ENCODE measurements at regions not wholly inside any gene's neighbourhood (a gene's known extent, or its start where the extent isn't known, plus 50 kb on each side); places are given as distances from the start of the nearest gene placed in this dataset.

GRCh38 chr13:61142506-61142905, 273.1 kb downstream of the PCDH20 start:
- DNase-seq = no peak
- no peak overlapping the region for H3K4me3 ChIP-seq
- H3K9me3 ChIP-seq = peaks cover 0 to 8% (median 0%) of the 10 kb centered on the region in 12 donors
- peaks cover 0 to 6% (median 0%) of the 10 kb centered on the region in 12 donors for H3K4me1 ChIP-seq
- no peak overlapping the region for H3K27ac ChIP-seq
- no peaks in the 10 kb centered on the region for H3K36me3 ChIP-seq
- no peak for ATAC-seq
- TF ChIP-seq, protein P1, sequence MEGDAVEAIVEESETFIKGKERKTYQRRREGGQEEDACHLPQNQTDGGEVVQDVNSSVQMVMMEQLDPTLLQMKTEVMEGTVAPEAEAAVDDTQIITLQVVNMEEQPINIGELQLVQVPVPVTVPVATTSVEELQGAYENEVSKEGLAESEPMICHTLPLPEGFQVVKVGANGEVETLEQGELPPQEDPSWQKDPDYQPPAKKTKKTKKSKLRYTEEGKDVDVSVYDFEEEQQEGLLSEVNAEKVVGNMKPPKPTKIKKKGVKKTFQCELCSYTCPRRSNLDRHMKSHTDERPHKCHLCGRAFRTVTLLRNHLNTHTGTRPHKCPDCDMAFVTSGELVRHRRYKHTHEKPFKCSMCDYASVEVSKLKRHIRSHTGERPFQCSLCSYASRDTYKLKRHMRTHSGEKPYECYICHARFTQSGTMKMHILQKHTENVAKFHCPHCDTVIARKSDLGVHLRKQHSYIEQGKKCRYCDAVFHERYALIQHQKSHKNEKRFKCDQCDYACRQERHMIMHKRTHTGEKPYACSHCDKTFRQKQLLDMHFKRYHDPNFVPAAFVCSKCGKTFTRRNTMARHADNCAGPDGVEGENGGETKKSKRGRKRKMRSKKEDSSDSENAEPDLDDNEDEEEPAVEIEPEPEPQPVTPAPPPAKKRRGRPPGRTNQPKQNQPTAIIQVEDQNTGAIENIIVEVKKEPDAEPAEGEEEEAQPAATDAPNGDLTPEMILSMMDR (IDR thresholded peaks at IDR 0.05) = no peak
- no peak for TF ChIP-seq POLR2A (IDR thresholded peaks at IDR 0.05)
- no peaks in the 10 kb centered on the region for H3K27me3 ChIP-seq
- intact Hi-C loops (cut with DNase I) = no loop called here

GRCh38 chr13:61138857-61139256, 276.8 kb downstream of the PCDH20 start:
- H3K9me3 ChIP-seq = no peaks in the 10 kb centered on the region
- no peak for ATAC-seq
- peaks cover 0 to 6% (median 0%) of the 10 kb centered on the region in 12 donors for H3K4me1 ChIP-seq
- intact Hi-C loops (cut with DNase I) = no loop called here
- no peaks in the 10 kb centered on the region for H3K27me3 ChIP-seq
- no peak overlapping the region for H3K4me3 ChIP-seq
- H3K27ac ChIP-seq = no peak overlapping the region
- no peak for DNase-seq
- H3K36me3 ChIP-seq = no peaks in the 10 kb centered on the region
- TF ChIP-seq, protein P1 (IDR thresholded peaks at IDR 0.05) = no peak
- no peak for TF ChIP-seq POLR2A (IDR thresholded peaks at IDR 0.05)

- intact Hi-C loops (cut with DNase I) = no loop called here
- ATAC-seq = peak in 1 of 4 donors; percentile 53
These were observed 279.1 kb downstream of the PCDH20 start for GRCh38 chr13:61136515-61136914.

GRCh38 chr13:61136093-61136492, 279.6 kb downstream of the PCDH20 start:
- no peaks in the 10 kb centered on the region for H3K36me3 ChIP-seq
- no peaks in the 10 kb centered on the region for H3K9me3 ChIP-seq
- ATAC-seq (peak in 3 of 4 donors; percentile 52 to 76 (median 59)), DNase-seq (no peak)
- no peaks in the 10 kb centered on the region for H3K27me3 ChIP-seq
- peaks cover 0 to 3% (median 0%) of the 10 kb centered on the region in 12 donors for H3K4me1 ChIP-seq
- intact Hi-C loops (cut with DNase I) = no loop called here
- TF ChIP-seq, protein P1 (IDR thresholded peaks at IDR 0.05) = no peak
- TF ChIP-seq POLR2A (IDR thresholded peaks at IDR 0.05) = no peak
- no peak overlapping the region for H3K4me3 ChIP-seq
- 38 to 44% (median 42%) methylated on average over 4 of the region's 4 CpGs for WGBS, 4 donors
- no peak overlapping the region for H3K27ac ChIP-seq

More at GRCh38 chr13:61136515-61136914, 279.1 kb downstream of the PCDH20 start:
- Histone ChIP-seq H3K27ac (no peak overlapping the region), H3K4me3 (no peak overlapping the region), H3K27me3 (no peaks in the 10 kb centered on the region), H3K9me3 (no peaks in the 10 kb centered on the region), H3K4me1 (peaks cover 0 to 3% (median 0%) of the 10 kb centered on the region in 12 donors), H3K36me3 (no peaks in the 10 kb centered on the region)
- TF ChIP-seq, protein P1 (IDR thresholded peaks at IDR 0.05) = no peak
- no peak for TF ChIP-seq POLR2A (IDR thresholded peaks at IDR 0.05)
- 41 to 58% (median 50%) methylated on average over 1 of the region's 1 CpG for WGBS, 4 donors
- DNase-seq = no peak

Measured in heart left ventricle (tissue), 16 donors.